Adipocyte (in vitro differentiated cells): ENCODE measurements at regions not wholly inside any gene's neighbourhood (a gene's known extent, or its start where the extent isn't known, plus 50 kb on each side); places are given as distances from the start of the nearest gene placed in this dataset.

Experiments
- DNase-seq: peaks from one replicate; pipeline ENCODE4 v3.0.0-alpha.2; 2015; ENCODE audit warnings: low read depth
- H3K27me3 ChIP-seq: replicated peaks from 2 replicates; pipeline ENCODE4 v1.7.0; 2013; ENCODE audit warnings: mild to moderate bottlenecking, low read length, moderate library complexity; ENCODE audit not compliant: control insufficient read depth, insufficient read depth
- H3K36me3 ChIP-seq: 2 replicates; pipeline ENCODE4 v1.7.0; 2013; ENCODE audit warnings: low read length, mild to moderate bottlenecking, moderate library complexity; ENCODE audit not compliant: control insufficient read depth, insufficient read depth, severe bottlenecking
- H3K4me1 ChIP-seq: 2 replicates; pipeline ENCODE4 v1.7.0; 2013; ENCODE audit warnings: mild to moderate bottlenecking, low read length, moderate library complexity; ENCODE audit not compliant: control insufficient read depth, insufficient read depth
- H3K4me3 ChIP-seq: 2 replicates; pipeline ENCODE4 v1.7.0; 2013; ENCODE audit warnings: mild to moderate bottlenecking, low read length, moderate library complexity
- H3K9ac ChIP-seq: 2 replicates; pipeline ENCODE4 v1.7.0; 2013; ENCODE audit warnings: mild to moderate bottlenecking, low read length, moderate library complexity
- H3K9me3 ChIP-seq: 2 replicates; pipeline ENCODE4 v1.7.0; 2013; ENCODE audit warnings: mild to moderate bottlenecking, low read length, moderate library complexity; ENCODE audit not compliant: control insufficient read depth

GRCh38 chr20:24102290-24102689 is 113.7 kb upstream of the GGTLC1 start:
- DNase-seq, result no peak
- H3K9me3 ChIP-seq, result no peaks in the 10 kb centered on the region
- H3K9ac ChIP-seq, result no peak overlapping the region
- H3K36me3 ChIP-seq, result no peaks in the 10 kb centered on the region
- H3K27me3 ChIP-seq, result peaks cover 3% of the 10 kb centered on the region
- no peak overlapping the region for H3K4me3 ChIP-seq
- H3K4me1 ChIP-seq, result peaks cover 32% of the 10 kb centered on the region

- peaks cover 20% of the 10 kb centered on the region for H3K27me3 ChIP-seq
- peaks cover 28% of the 10 kb centered on the region for H3K4me1 ChIP-seq
- H3K9ac ChIP-seq, result no peak overlapping the region
- peak; percentile 69 for DNase-seq
- no peaks in the 10 kb centered on the region for H3K9me3 ChIP-seq
- H3K36me3 ChIP-seq, result no peaks in the 10 kb centered on the region
- H3K4me3 ChIP-seq, result no peak overlapping the region
These were observed 111.9 kb upstream of the GGTLC1 start for GRCh38 chr20:24100370-24101011.

GRCh38 chr20:24098886-24099285 is 110.3 kb upstream of the GGTLC1 start:
- DNase-seq, result peak; percentile 54
- H3K27me3 ChIP-seq, result peaks cover 27% of the 10 kb centered on the region
- no peaks in the 10 kb centered on the region for H3K36me3 ChIP-seq
- peaks cover 28% of the 10 kb centered on the region for H3K4me1 ChIP-seq
- no peak overlapping the region for H3K4me3 ChIP-seq
- no peak overlapping the region for H3K9ac ChIP-seq
- no peaks in the 10 kb centered on the region for H3K9me3 ChIP-seq

- DNase-seq, result no peak
- Histone ChIP-seq H3K4me3 (no peak overlapping the region), H3K4me1 (peaks cover 18% of the 10 kb centered on the region), H3K9ac (no peak overlapping the region), H3K27me3 (peaks cover 38% of the 10 kb centered on the region), H3K9me3 (no peaks in the 10 kb centered on the region), H3K36me3 (no peaks in the 10 kb centered on the region)
These were observed 109.1 kb upstream of the GGTLC1 start for GRCh38 chr20:24097506-24098245.

GRCh38 chr20:24096864-24097450 is 108.4 kb upstream of the GGTLC1 start:
- no peaks in the 10 kb centered on the region for H3K36me3 ChIP-seq
- H3K4me1 ChIP-seq, result peaks cover 13% of the 10 kb centered on the region
- H3K4me3 ChIP-seq, result no peak overlapping the region
- peaks cover 40% of the 10 kb centered on the region for H3K27me3 ChIP-seq
- no peaks in the 10 kb centered on the region for H3K9me3 ChIP-seq
- H3K9ac ChIP-seq, result no peak overlapping the region
- DNase-seq, result no peak

- Histone ChIP-seq H3K36me3 (no peaks in the 10 kb centered on the region), H3K4me1 (peaks cover 13% of the 10 kb centered on the region), H3K27me3 (peaks cover 41% of the 10 kb centered on the region), H3K9ac (no peak overlapping the region), H3K9me3 (no peaks in the 10 kb centered on the region), H3K4me3 (no peak overlapping the region)
- no peak for DNase-seq
These were observed 107.7 kb upstream of the GGTLC1 start for GRCh38 chr20:24096264-24096663.

GRCh38 chr20:24095756-24096155 is 107.2 kb upstream of the GGTLC1 start:
- Histone ChIP-seq H3K4me3 (no peak overlapping the region), H3K4me1 (peaks cover 13% of the 10 kb centered on the region), H3K9me3 (no peaks in the 10 kb centered on the region), H3K36me3 (no peaks in the 10 kb centered on the region), H3K9ac (no peak overlapping the region), H3K27me3 (peaks cover 43% of the 10 kb centered on the region)
- no peak for DNase-seq

- Histone ChIP-seq H3K27me3 (peaks cover 43% of the 10 kb centered on the region), H3K4me3 (no peak overlapping the region), H3K9me3 (no peaks in the 10 kb centered on the region), H3K4me1 (peaks cover 10% of the 10 kb centered on the region), H3K9ac (no peak overlapping the region), H3K36me3 (no peaks in the 10 kb centered on the region)
- DNase-seq, result no peak
These were observed 106.7 kb upstream of the GGTLC1 start for GRCh38 chr20:24095303-24095702.

GRCh38 chr20:24089576-24089975 is 101.0 kb upstream of the GGTLC1 start:
- H3K27me3 ChIP-seq, result peaks cover 16% of the 10 kb centered on the region

GRCh38 chr20:24086121-24086520 is 97.5 kb upstream of the GGTLC1 start:
- no peaks in the 10 kb centered on the region for H3K4me1 ChIP-seq
- no peak overlapping the region for H3K9ac ChIP-seq
- no peaks in the 10 kb centered on the region for H3K36me3 ChIP-seq
- no peaks in the 10 kb centered on the region for H3K9me3 ChIP-seq
- H3K4me3 ChIP-seq, result no peak overlapping the region
- DNase-seq, result no peak
- peaks cover 17% of the 10 kb centered on the region for H3K27me3 ChIP-seq

More at GRCh38 chr20:24089576-24089975, 101.0 kb upstream of the GGTLC1 start:
- no peaks in the 10 kb centered on the region for H3K36me3 ChIP-seq
- DNase-seq, result no peak
- H3K9ac ChIP-seq, result no peak overlapping the region
- H3K9me3 ChIP-seq, result no peaks in the 10 kb centered on the region
- no peaks in the 10 kb centered on the region for H3K4me1 ChIP-seq
- no peak overlapping the region for H3K4me3 ChIP-seq

GRCh38 chr20:24084281-24084680 is 95.7 kb upstream of the GGTLC1 start:
- Histone ChIP-seq H3K4me1 (no peaks in the 10 kb centered on the region), H3K9ac (no peak overlapping the region), H3K9me3 (no peaks in the 10 kb centered on the region), H3K4me3 (no peak overlapping the region), H3K27me3 (peaks cover 15% of the 10 kb centered on the region), H3K36me3 (no peaks in the 10 kb centered on the region)
- DNase-seq, result no peak
